GM13976 (cell line): ENCODE measurements at regions not wholly inside any gene's neighbourhood (a gene's known extent, or its start where the extent isn't known, plus 50 kb on each side); places are given as distances from the start of the nearest gene placed in this dataset.

Experiments
- DNase-seq: peaks from one replicate; pipeline ENCODE4 v3.0.0; 2012; ENCODE audit warnings: low spot score
- in situ Hi-C: fragments of 300-500 bp; cut with MboI; formaldehyde crosslinking; loops from one replicate; pipeline ENCODE4 v1.12.0; 2022; ENCODE audit warnings: low sequenced_read_pairs, mixed read lengths, inconsistent platforms; ENCODE audit not compliant: unreplicated experiment
- TF ChIP-seq, protein P1 (sequence below): IDR thresholded peaks from 2 replicates; pipeline ENCODE4 v1.5.1; 2012; ENCODE audit warnings: borderline replicate concordance, mild to moderate bottlenecking; ENCODE audit not compliant: insufficient read depth; ENCODE audit errors: extremely low read depth, missing control alignments, control extremely low read depth

DNA sequence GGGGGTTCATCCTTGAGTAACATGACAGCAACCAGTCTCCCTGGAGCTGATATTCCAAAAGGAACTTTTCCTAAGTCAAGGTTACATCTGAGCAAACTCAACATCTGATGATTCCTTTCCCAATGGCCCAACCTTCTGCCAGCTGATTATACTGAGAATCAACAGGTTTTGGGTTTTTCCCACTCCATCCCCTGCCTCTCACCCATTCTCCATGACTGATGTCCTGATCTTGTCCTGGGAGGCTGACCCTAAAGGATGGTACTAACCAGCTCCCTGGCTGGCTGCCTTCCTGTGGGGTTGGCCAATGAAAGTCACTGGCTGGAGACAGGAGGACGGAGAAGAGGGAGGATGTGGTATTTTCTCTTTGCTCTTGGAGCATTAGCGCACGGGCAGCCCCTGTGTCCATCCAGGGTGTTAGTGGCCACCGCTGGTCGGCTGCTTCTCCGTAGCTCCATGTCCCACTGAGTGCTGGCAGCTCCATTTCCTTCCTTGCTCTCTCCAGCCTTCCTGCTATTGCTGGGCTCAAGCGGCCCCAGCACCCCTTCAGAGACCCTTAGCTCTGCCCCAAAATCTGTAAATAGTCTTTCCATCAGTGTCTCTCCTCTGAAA, 306.2 kb upstream of the PITRM1 start:
- in situ Hi-C loops = no loop called here
- no peak for DNase-seq
- TF ChIP-seq, protein P1, sequence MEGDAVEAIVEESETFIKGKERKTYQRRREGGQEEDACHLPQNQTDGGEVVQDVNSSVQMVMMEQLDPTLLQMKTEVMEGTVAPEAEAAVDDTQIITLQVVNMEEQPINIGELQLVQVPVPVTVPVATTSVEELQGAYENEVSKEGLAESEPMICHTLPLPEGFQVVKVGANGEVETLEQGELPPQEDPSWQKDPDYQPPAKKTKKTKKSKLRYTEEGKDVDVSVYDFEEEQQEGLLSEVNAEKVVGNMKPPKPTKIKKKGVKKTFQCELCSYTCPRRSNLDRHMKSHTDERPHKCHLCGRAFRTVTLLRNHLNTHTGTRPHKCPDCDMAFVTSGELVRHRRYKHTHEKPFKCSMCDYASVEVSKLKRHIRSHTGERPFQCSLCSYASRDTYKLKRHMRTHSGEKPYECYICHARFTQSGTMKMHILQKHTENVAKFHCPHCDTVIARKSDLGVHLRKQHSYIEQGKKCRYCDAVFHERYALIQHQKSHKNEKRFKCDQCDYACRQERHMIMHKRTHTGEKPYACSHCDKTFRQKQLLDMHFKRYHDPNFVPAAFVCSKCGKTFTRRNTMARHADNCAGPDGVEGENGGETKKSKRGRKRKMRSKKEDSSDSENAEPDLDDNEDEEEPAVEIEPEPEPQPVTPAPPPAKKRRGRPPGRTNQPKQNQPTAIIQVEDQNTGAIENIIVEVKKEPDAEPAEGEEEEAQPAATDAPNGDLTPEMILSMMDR = no peak

DNA sequence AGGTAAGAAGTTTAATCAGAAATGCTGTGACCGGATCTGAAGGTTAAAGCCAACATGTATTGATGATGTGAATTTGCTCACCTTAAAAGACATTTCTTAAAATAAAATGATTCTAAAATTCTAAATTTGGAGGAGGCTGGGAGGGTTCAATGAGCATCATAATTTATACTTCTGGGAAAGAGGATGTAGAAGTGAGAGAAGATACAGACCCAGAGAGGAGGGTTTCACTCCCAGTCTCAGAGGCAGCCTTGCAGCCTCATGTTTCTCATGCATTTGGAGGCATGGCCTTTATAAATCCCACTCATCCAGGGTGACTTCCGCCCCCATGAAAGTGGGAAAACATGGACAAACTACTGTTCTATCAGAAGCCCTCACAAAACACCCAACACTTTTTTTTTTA, 305.6 kb upstream of the PITRM1 start:
- DNase-seq = peak; percentile 49
- TF ChIP-seq, protein P1 = no peak
- in situ Hi-C loops = no loop called here

DNA sequence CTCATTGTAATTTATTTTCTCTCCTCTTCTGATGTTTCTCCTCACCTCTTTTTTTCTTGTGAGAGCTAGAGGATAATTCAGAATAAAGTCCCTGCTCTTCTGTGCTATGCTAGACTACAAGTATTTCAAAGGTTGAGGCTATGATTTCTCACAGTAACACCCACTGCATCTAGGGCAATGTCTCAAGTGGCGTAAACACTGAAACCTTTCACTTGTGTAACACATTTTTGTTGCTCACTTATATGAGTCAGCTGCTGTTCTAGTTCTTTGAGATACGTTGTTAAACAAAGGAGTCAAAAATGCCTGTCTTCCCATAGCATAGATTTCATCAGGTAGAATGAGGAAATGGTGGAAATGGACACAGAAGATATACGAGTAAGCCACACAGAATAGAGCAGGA, 305.1 kb upstream of the PITRM1 start:
- TF ChIP-seq, protein P1 = no peak
- peak; percentile 52 for DNase-seq
- in situ Hi-C loops = no loop called here

DNA sequence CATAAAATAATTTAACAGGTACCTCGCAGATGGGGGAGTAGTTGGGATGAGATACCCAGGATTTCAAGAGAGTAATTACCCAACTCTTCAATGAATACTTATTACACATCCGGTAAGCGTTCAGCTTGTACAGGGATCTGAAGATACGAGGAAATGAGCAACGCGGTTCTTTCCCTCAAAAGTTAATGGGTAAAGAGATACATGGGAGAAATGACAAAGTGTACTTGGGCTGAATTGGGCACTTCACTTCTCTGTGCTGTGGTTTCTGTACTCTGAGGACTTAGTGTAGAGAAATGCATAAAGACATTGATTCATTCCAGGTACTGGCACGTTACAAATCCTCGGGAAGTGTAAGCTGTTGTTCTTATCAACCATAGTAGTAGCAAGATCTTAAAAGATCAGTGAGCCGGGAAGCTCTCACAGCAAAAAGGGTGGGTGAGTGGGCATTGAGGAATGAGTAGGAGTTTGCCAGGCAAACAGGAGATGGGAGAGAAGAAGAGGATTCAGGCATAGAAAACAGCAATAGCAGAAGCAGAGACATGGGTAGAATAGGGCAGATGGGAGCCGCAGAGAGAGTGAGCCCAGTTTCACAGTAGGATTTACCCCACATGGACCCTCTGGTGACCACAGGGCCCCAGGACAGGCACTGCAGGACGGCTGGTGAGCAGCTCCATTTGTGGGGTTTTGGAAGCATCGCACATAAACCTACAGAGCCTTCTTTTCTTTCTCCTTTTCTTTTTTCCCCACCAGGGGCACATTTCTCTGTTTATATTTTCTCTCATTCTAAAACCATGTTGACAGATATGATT, 304.3 kb upstream of the PITRM1 start:
- in situ Hi-C loops = no loop called here
- TF ChIP-seq, protein P1 = no peak
- DNase-seq = no peak

DNA sequence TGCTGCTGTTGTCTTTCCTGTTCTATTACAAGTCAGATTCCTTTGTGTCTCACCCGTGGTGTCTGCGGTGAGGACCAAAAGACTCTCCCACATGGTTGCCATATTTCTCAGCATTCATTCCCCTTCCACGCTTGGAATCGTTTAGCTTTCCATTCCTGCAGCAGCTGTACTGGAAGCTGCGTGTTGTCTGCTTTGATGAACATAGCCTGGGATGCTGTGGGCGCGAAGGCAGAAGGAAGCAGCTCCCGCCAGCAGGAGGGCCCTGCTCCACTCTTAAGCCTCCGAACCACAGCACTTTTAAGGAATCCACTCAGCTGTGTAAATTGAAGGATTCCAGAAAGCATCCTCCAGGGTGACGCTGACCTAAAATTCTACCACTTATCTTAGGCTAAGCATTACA, 303.6 kb upstream of the PITRM1 start:
- DNase-seq = no peak
- TF ChIP-seq, protein P1 = no peak
- in situ Hi-C loops = no loop called here

DNA sequence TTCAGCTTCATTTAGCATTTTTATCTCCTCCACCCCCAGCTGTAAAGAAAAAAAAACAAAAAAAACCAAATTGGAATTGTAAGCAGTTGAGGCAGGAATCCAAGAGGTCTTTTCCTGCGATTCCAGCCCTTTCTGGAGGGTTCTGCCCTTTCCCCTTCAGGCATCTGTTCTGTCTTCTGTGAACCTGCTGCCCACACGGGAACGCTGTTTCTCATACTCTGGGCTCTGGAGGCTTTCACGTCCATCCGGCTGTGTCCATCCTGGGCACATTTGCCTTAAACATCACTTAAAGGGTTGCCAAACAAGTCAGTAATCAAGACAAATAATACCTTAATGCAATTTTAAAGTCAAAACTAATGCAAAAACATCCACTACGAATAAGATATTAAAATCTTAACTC, 302.8 kb upstream of the PITRM1 start:
- TF ChIP-seq, protein P1 = no peak
- in situ Hi-C loops = no loop called here
- DNase-seq = no peak
